ENCODE measurements at regions not wholly inside any gene's neighbourhood (a gene's known extent, or its start where the extent isn't known, plus 50 kb on each side); places are given as distances from the start of the nearest gene placed in this dataset.

DNA sequence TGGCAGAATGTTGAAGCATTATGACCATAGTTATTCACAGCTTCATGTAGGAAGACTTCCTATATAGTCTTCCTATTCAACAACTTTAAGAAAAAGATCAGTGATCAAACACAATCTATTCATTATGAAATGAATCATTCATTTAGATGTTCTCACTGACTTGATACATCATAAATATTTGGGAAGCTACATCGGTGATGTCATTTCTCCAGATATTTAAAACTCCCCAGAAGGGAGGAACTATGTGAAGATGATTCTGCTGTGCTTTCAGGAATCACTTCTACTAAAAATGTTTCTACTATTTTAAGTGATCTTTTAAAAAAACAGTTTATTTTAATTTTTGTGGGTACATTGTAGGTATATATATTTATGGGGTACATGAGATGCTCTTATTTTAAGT lies 316.4 kb downstream of the BCAT1 start:
- no peak for FAIRE-seq

DNA sequence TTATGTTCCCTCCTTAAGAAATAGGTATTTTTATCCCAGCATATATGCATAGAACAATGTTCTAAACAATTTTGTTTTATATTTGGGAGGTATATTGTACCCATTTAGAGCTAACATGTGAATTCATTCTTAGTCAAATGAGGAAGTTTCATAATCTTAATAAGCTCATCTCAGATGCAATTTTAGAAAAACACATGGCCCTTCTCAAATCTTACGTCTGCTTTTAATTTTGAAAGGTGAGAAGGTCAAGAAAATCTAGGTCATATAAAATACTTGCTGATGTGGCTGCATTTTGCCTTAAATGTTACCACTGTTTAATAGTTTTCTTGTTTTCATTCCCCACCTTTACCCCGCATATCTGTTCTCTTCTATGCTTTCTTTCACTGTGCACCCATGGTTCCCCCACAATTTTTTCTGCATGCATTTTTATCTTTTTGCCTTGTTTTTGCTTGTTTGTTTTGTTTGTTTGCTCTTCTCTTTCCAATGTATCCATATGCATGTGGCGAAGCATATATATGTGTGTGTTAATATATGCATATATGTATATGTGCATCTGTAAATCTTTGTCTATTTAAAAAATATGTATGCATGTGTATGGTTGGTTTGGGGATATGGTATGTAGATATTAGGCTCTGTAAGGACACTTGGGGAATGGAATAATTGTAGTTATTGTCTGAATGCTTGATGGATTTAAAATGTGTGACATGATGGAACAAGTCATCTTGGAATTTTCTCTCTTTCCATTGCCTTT lies 317.1 kb downstream of the BCAT1 start:
- H3K9ac ChIP-seq (ENCODE audit: low read length in 3 of 3) = no peak overlapping the region
- no peaks in the 10 kb centered on the region for H3K4me1 ChIP-seq (ENCODE audit: control insufficient read depth in 2 of 3, insufficient read depth in 2 of 3, low read depth in 1 of 3, low read length in 3 of 3)
- no peaks in the 10 kb centered on the region for H3K36me3 ChIP-seq (ENCODE audit: control insufficient read depth in 2 of 3, insufficient read depth in 3 of 3, low read length in 3 of 3)
- H3K9me3 ChIP-seq (ENCODE audit: control insufficient read depth in 2 of 3, insufficient read depth in 1 of 3, low read length in 3 of 3) = no peaks in the 10 kb centered on the region
- FAIRE-seq (no peak), DNase-seq (no peak)
- no peak overlapping the region for H3K27ac ChIP-seq (ENCODE audit: low read depth in 2 of 2, low read length in 2 of 2)
- no peak overlapping the region for H3K4me3 ChIP-seq (ENCODE audit: low read length in 3 of 3)
- no peaks in the 10 kb centered on the region for H3K27me3 ChIP-seq (ENCODE audit: control insufficient read depth, insufficient read depth, low read length)
- intact Hi-C loops (cut with DNase I) = no loop called here
- TF ChIP-seq, protein P1, sequence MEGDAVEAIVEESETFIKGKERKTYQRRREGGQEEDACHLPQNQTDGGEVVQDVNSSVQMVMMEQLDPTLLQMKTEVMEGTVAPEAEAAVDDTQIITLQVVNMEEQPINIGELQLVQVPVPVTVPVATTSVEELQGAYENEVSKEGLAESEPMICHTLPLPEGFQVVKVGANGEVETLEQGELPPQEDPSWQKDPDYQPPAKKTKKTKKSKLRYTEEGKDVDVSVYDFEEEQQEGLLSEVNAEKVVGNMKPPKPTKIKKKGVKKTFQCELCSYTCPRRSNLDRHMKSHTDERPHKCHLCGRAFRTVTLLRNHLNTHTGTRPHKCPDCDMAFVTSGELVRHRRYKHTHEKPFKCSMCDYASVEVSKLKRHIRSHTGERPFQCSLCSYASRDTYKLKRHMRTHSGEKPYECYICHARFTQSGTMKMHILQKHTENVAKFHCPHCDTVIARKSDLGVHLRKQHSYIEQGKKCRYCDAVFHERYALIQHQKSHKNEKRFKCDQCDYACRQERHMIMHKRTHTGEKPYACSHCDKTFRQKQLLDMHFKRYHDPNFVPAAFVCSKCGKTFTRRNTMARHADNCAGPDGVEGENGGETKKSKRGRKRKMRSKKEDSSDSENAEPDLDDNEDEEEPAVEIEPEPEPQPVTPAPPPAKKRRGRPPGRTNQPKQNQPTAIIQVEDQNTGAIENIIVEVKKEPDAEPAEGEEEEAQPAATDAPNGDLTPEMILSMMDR (IDR thresholded peaks at IDR 0.05; ENCODE audit: borderline replicate concordance, extremely low read depth, insufficient read depth) = no peak

More for the DNA sequence above, 316.4 kb downstream of the BCAT1 start:
- Histone ChIP-seq H3K4me1 (ENCODE audit: control insufficient read depth in 2 of 3, insufficient read depth in 2 of 3, low read depth in 1 of 3, low read length in 3 of 3) (no peaks in the 10 kb centered on the region), H3K9ac (ENCODE audit: low read length in 3 of 3) (no peak overlapping the region), H3K27ac (ENCODE audit: low read depth in 2 of 2, low read length in 2 of 2) (no peak overlapping the region), H3K27me3 (ENCODE audit: control insufficient read depth, insufficient read depth, low read length) (no peaks in the 10 kb centered on the region), H3K4me3 (ENCODE audit: low read length in 3 of 3) (no peak overlapping the region), H3K9me3 (ENCODE audit: control insufficient read depth in 2 of 3, insufficient read depth in 1 of 3, low read length in 3 of 3) (no peaks in the 10 kb centered on the region), H3K36me3 (ENCODE audit: control insufficient read depth in 2 of 3, insufficient read depth in 3 of 3, low read length in 3 of 3) (no peaks in the 10 kb centered on the region)
- no peak for DNase-seq
- intact Hi-C loops (cut with DNase I) = no loop called here
- TF ChIP-seq, protein P1 (IDR thresholded peaks at IDR 0.05; ENCODE audit: borderline replicate concordance, extremely low read depth, insufficient read depth) = no peak

DNA sequence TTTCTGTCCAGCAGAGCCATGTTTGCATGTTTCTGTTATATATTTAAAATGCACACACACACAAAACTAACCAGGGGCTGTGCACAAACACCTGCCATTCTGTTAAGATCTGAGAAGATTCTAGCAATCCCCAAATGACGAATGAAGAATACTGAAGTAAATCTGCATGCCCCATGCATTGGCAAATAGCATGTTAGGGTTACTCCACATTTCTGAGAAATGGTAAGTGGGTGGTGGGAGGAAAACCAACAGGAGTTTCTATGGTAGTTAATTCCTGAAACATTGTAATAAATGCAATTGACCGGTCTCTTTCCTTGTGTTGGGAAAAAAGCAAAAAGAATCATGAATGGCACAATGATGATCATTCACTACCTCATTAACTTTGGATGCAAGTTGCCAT lies 318.0 kb downstream of the BCAT1 start:
- no peaks in the 10 kb centered on the region for H3K36me3 ChIP-seq (ENCODE audit: control insufficient read depth in 2 of 3, insufficient read depth in 3 of 3, low read length in 3 of 3)
- FAIRE-seq = no peak
- H3K4me3 ChIP-seq (ENCODE audit: low read length in 3 of 3) = no peak overlapping the region
- no peaks in the 10 kb centered on the region for H3K27me3 ChIP-seq (ENCODE audit: control insufficient read depth, insufficient read depth, low read length)
- H3K9ac ChIP-seq (ENCODE audit: low read length in 3 of 3) = no peak overlapping the region
- intact Hi-C loops (cut with DNase I) = no loop called here
- H3K9me3 ChIP-seq (ENCODE audit: control insufficient read depth in 2 of 3, insufficient read depth in 1 of 3, low read length in 3 of 3) = no peaks in the 10 kb centered on the region
- TF ChIP-seq, protein P1 (IDR thresholded peaks at IDR 0.05; ENCODE audit: borderline replicate concordance, extremely low read depth, insufficient read depth) = no peak
- no peaks in the 10 kb centered on the region for H3K4me1 ChIP-seq (ENCODE audit: control insufficient read depth in 2 of 3, insufficient read depth in 2 of 3, low read depth in 1 of 3, low read length in 3 of 3)
- no peak overlapping the region for H3K27ac ChIP-seq (ENCODE audit: low read depth in 2 of 2, low read length in 2 of 2)
- no peak for DNase-seq

DNA sequence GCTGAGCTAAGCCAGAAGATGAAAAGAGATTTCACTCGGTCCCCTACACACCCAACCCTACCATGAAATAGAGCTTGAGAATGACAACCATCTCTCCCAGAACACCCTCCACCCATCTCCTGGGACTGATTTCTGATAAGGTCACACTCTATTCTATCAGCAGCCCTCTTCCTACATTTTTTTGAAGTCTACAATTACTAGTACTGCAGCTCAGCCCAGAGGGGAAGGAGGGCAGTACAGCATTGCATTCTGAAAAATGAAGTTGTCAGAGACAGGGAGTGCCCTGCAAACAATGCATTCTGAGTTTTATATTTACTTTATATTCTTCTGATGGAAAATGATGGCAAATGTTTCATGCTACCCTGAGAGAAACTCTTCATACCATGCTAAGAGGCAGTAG lies 318.5 kb downstream of the BCAT1 start:
- DNase-seq (no peak), FAIRE-seq (no peak)
- TF ChIP-seq, protein P1 (IDR thresholded peaks at IDR 0.05; ENCODE audit: borderline replicate concordance, extremely low read depth, insufficient read depth) = no peak
- Histone ChIP-seq H3K36me3 (ENCODE audit: control insufficient read depth in 2 of 3, insufficient read depth in 3 of 3, low read length in 3 of 3) (no peaks in the 10 kb centered on the region), H3K4me3 (ENCODE audit: low read length in 3 of 3) (no peak overlapping the region), H3K4me1 (ENCODE audit: control insufficient read depth in 2 of 3, insufficient read depth in 2 of 3, low read depth in 1 of 3, low read length in 3 of 3) (no peaks in the 10 kb centered on the region), H3K27me3 (ENCODE audit: control insufficient read depth, insufficient read depth, low read length) (no peaks in the 10 kb centered on the region), H3K9ac (ENCODE audit: low read length in 3 of 3) (no peak overlapping the region), H3K27ac (ENCODE audit: low read depth in 2 of 2, low read length in 2 of 2) (no peak overlapping the region), H3K9me3 (ENCODE audit: control insufficient read depth in 2 of 3, insufficient read depth in 1 of 3, low read length in 3 of 3) (no peaks in the 10 kb centered on the region)
- intact Hi-C loops (cut with DNase I) = no loop called here

All from kidney (tissue), 13 donors.